GM19351 (cell line): ENCODE measurements at regions not wholly inside any gene's neighbourhood (a gene's known extent, or its start where the extent isn't known, plus 50 kb on each side); places are given as distances from the start of the nearest gene placed in this dataset.

Experiments
- ATAC-seq: cut with Tn5 transposase; IDR thresholded peaks from one replicate; pipeline ENCODE4 v1.9.1; 2021; ENCODE audit warnings: mild to moderate bottlenecking, moderate library complexity; ENCODE audit not compliant: unreplicated experiment

DNA sequence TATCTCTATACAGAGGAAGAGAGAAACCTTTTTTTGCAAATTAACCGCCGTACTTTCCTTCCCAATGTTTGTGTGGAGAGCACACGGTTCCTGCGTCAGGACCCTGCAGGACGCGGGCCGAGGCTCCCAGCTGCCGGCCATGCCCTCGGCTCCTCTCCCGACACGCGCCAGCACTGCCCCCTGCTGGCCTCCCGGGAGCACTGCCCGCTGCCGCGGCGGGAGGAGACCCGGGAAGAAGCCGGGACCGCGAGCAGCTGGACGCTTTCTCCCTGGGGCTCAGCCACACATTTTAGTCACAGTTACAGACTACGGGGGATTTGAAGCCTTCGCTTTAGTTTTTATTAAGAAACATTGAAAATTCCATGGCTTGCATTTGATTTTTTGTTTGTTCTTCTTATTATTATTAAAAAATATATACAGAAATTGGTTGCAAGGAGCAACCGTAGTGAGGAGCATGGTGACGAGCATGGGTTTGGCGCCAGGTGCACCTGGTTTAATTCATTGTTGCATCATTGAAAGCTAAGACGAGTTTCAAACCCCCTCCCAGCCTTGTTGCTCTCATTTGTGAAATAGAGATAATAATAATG lies 401.2 kb downstream of the GALR1 start:
- ATAC-seq, result peak; percentile 90

DNA sequence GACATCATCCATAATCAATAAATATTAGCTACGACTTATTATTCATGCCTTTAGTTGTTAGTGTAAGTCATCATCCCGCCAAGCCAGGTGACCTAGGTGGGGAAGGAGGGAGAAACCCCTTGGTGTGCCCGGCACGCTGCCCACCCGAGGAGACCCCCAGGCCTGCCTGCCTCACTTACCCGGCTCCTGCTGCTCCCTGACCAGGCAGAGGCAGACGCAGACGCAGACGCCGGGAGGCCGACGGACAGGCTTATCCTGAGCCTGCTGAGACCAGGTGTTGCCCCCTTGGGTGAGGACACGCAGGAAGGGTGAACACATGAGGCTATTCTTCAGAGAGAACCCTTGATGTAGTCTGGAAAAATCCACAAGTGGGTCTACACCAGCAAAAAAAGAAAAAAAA lies 401.8 kb downstream of the GALR1 start:
- no peak for ATAC-seq

DNA sequence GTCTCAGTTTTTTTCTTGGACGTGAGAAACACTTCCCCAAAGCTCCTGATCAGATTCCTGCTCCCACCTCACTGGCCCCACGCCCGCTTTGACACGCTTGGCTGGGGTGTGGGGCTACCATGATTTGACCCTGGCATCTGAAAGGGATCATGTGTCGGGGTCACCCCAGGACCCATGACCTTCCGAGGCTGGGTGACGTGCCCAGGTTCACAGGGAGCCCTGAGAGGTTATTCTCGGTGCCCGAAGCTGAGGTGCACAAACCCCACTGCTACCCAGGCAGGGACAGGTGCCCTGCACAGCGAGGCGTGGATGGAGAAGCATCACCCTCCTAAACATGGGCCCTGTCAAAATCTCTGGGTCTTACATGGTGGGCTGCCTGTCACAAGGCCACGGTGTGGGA lies 404.1 kb downstream of the GALR1 start:
- no peak for ATAC-seq

DNA sequence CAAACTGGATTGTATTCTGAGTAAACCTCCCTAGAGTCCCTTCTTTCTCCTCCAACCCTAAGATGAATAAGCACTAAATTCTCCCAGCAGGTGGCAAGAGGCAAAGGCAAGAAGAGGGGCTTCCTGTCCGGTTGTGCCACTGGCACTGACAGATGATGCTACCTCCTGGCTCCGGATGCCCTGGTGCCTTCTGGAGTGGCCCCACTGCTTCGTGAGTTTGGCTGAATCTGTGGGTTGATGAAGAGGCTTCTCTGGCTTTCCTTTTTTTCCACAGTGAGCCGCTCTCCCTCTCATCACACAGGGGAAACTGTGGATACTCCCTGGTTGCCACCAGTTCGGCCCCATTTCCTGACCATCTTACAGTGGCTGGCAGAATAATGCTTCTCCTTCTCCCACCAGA lies 404.7 kb downstream of the GALR1 start:
- ATAC-seq, result no peak

DNA sequence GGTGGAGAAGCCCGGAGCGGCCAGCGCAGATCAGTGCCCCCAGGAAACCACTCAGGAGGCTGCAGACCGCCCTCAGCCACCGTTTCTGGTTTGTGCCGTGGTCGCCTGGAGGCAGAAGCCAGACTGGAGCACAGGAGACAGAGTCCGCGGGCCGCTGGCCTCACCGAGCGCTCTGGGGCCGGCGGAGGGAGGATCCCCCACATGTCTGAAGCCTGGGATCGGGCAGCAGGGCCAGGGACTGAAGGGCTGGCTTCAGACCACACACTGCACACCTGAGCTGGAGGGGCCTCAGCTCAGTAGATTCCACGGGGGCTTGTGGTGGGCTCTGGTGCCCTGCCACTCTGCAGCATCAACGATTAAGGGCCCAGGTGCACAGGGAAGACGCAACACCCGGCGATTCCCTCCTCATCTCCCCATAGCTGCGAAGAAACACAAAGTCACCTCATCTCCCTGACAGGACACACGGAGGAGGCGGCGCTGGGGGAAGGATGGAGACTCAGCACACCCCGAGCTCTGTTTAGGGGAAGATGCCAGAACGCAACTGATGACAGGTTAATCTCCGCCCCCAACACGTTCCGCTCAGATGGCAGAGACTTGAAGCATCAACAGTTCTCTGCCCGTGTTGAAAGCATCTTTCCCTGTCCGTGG lies 408.1 kb downstream of the GALR1 start:
- no peak for ATAC-seq

DNA sequence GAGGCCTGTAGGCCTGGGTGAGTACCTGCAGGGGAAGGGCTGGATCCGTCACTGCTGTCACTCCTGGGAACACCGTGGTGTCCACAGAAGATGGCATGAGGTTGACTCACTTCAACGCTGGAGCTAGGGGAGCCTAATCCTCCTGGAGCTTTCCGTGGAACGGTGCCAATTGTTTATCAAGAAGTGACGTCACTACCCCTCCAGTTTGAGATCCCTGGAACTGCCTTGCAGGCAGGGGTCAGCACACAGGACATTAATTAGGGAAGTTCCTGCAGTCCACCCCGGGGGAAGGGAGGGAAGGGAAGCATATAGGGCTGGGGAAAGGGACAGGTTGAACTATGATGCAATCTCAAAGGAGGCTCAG lies 408.6 kb downstream of the GALR1 start:
- no peak for ATAC-seq

DNA sequence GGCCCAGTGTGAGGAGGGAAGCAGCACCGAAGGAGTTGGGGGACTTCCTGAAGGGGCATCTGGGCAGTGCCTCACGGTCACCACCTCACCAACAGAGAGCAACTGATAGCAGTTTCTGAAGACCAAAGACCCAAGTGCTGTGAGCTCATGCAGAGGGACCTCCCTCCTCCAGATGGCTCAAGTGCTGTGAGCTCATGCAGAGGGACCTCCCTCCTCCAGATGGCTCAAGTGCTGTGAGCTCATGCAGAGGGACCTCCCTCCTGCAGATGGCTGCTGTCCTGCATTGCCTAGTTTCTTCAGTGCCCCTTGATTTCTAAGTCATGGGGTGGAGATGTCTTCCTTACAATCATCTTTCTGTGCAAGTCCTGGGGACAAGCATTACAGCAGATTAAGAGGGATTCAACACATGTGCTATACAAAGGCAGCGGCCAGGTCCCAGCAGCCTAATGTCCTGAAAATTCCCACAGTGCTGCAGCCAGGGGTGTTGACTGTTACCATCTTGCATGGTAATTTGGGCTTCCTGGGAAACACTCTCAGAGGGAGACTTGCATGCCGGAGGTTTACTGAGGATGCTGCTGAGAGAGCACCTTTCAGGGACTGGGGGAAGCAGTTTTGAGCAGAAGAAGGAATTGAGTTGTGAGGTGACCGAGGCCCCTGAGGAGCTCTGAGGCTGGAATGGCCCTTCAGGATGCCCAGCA lies 409.3 kb downstream of the GALR1 start:
- ATAC-seq, result no peak

DNA sequence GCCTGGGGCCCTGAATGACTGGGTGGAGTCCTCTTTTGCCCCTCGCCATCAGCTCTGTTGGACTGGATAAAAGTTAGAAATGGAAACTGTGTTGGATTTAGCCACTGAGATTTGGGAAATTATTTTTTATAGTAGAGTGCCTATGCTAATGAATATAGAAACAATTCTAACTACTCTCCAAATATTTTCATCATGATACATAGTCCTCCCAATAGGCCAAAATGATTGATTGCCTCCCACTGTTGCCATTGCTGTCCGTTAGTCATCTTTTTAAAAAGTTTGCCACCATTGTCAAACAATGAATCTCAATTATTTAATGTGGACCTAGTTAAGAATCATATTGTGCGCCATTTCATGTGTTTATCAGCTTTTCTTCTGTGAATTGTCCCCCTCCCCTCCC lies 417.0 kb downstream of the GALR1 start:
- ATAC-seq, result no peak

DNA sequence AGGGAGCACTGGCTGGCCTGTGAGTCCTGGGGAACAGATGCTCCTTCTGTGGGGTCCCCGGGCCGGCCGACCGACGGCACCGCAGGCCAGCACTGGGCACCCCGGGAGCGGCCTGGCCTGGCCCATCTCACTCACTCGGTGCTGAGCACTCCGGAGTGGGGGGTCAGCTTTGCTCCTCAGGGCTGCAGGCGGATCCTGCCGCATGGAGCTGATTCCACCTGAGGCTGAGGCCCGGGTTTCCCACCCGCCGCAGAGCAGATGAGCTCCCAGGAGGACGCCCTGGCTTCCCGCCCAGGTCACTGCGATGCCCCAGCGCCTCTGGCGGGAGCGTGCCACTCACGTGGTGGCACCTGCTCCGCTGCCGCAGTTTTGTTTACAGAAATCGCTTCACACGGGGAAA lies 418.6 kb downstream of the GALR1 start:
- no peak for ATAC-seq

DNA sequence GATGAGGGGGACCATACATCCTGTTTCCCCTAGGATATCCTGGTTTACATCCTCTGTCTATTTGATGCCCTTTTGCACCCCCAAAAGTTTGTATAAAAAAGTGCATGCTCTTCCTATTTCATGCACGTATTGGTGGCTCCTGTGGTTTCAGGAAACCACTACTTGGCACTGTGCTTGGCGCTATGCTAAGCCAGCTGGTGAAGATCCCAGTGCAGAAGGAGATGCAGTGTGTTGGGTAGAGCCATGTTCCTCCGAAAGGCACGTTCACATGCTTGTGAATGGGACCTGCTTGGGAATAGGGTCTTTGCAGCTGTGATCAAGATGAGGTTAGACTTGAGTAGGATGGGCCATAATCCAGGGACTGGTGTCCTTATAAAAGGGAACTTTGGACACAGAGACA lies 419.7 kb downstream of the GALR1 start:
- ATAC-seq, result no peak

DNA sequence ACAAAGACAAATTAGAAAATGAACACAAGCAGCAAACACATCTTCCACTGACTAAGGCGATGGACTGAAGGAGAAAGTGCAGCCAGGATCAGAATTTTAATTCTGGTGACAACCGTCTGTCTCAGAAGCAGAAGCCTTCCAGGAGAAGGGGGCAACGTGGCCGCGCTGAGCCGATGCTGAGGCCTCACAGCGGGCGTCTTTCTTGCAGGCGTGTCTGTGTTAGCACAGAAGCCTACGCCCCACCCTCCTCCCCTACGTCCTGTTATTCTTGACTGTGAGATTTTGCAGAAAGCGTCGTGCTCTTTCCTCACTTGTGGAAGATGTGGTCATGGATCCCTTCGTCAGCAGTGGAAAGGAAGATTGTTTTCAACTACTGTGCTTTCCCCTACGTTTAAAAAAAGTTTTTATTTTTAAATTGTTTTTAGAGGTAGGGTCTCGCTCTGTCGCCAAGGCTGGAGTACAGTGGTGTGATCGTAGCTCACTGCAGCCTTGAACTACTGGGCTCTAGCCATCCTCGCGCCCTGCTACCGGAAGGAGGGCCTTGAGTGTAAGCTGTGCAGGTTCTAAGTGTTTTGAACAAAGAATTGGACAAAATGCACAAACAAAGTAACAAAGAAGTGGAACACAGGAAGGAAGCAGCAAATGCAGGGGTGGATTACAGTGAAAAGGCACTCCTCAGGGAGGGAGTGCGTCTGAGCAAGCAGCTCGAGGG lies 422.0 kb downstream of the GALR1 start:
- no peak for ATAC-seq

DNA sequence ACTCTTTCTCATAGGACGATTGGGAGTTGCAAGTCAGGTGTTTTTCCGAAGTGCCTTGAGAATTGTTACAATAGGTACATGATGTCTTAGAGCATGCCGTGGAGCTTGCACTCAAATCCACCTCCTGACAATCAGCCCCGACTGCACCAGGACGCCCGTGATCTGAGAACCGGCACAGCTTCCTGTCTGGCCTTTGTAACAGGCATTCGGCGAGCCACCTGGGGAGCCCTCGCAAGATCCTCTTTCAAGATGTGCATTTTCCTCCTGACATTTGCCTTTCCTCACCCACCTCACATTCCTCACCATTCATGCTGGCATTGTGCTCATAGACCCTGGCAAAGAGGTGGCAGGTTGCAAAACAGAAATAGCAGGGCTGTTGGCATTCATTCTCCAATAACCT lies 427.3 kb downstream of the GALR1 start:
- ATAC-seq, result no peak

DNA sequence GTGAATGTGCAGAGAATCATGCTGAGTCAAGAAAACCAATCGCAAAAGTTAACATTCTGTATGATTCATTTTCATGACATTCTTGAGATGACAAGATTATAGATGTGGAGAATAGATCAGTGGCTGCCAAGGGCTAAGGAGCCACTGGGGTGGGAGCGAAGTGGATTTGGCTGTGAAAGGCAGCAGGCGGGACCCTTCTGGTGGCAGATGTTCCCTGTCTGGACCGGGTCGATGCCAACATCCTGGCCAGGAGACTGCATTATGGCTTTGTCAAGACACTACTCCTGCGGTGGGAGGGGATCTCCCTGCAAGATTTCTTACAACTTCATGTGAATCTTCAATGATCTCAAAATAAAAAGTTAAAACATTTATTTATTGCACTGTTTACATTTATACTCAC lies 427.9 kb downstream of the GALR1 start:
- no peak for ATAC-seq

DNA sequence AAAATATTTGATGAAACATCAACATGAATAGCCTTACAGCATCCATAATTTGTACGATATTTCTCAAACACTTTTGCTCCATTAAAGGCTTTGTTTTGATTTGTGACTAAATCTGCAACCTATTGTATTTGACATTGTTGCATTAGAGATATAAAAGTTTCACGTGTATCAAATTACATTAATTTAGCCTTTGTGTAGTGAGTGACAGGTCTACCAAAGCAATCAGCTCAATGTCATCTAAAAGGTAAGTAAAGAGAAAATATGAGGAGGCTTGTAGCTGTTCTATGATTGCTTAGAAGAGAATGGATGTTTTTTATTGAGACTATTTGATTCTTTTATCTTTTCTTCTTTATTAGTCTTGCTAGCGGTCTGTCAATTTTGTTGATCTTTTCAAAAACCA lies 430.2 kb downstream of the GALR1 start:
- no peak for ATAC-seq

DNA sequence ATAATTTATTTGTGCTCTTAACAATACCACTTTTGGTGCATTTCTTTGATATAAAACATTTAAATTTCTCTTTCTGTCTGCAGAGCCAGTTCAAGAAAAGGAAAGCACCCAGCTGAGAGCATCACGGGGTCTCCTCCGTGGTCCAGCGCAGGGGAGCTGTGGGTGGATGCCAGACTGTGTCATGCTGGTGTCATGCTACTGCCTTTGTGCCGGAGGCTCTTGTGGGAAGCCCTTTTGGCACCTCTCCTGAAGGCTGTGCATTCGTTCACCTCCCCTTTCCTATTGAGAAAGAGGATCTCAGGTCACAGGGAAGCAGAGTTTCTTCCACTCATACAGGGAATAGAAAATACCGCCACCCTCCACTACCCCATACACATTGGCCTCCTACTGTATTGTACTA lies 450.4 kb downstream of the GALR1 start:
- no peak for ATAC-seq

DNA sequence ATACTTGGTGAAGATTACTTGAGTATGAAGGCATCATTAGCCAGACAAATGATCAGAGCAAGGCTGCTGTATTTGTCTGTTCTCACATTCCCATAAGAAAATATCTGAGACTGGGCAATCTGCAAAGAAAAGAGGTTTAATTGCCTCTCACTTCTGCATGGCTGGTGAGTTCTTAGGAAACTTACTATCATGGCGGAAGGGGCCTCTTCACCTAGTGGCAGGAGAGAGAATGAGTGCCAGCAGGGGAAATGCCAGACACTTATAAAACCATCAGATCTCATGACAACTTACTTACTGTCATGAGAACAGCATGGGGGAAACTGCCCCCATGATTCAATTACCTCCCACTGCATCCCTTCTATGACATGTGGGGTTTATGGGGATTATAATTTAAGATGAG lies 452.3 kb downstream of the GALR1 start:
- ATAC-seq, result no peak

DNA sequence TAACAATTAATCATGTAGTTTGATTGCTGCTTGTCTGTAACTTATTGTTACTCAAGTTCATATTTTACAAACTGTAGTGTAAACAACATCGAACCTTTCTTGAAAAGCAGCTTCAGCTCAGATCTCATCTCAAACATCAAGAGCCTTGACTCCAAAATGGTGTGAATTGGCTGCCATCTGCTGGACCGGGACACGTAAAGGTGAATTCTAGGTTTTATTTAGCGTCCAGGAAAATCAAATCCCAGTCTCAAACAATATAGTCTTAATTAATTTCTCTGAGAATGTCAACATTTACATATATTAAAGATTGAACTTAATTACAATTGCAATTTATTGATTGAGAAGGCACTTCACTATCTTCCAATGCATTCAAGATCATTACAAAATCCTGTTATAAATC lies 453.0 kb downstream of the GALR1 start:
- ATAC-seq, result no peak

DNA sequence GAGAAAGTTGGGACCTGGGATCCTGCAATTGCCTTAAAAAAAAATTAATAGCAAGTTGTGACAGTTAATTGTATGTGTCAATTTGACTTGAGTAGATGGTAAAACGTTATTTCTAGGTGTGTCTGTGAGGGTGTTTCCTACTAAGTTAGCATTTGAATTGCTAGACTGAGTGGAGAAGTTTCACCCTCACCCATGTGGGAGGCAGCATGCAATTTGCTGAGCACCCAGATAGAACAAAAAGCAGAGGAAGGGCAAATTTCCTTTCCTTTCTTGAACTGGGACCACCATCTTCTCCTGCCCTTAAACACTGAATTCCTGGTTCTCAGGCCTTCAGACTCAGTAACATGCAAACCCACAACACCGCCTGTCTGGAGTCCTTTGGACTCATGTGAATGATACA lies 455.7 kb downstream of the GALR1 start:
- no peak for ATAC-seq

DNA sequence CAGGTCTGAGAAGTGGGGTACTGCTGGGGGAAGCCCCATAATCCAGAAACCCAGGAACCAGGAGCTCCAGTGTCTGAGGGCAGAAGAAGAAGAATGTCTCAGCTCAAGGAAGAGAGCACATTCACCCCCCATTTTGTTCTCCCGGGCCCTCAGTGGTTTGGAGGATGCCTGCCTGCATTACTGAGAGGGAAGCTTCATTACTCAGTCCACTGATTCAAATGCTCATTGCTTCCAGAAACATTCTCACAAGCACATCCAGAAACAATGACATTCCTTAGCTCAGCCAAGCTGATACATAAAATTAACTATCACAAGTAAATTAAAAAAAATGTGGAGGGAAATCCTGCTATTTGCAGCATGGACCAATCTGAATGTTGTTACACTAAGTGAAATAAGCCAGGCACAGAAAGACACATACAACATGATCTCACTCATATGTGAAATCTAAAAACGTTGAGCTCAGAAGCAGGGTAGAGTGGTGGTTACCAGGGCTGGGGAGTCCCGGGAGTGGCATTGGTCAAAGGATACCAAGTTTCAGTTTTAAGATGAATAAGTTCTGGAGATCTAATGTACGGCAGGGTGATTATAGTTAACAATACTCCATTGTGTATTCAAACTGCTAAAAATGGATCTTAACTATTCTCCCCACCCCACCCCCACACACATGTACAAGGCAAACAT lies 459.3 kb downstream of the GALR1 start:
- no peak for ATAC-seq

DNA sequence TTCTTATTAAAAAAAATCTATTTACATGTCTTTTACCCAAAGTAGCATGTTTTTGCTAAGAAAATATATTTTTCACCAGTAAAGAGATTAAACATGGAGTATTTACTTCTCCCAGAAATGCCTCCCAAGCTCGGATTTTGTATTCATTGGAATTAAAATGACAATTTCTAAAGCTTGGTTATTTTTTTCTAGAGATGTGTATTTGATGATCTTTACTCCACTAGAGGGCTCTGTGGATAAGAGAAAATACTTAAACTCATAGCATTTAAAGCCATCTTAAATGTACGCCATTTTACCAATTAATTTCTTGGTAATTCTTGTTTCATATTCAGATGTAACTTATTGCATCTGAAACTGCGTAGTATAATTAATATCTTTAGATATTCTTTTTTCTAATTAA lies 461.4 kb downstream of the GALR1 start:
- ATAC-seq, result no peak

DNA sequence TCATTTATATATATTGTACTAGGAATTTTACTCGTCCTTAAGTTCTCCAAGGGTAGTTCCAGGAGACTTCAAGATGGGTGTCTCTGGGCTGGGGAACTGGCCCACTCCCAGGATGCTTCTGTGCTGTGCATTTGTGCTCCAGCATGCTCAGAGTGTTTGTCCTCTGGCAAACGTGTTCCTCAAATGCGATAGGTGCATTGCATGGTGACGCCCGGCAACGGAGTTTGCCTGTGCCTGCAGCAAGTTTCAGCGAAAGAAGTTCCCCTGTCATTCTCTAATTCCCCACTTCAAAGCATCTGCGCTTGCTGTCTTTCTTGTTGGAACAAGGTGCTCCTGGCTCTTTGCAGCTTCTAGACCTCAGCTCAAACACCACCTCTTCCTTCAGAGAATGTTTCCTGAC lies 465.1 kb downstream of the GALR1 start:
- no peak for ATAC-seq

DNA sequence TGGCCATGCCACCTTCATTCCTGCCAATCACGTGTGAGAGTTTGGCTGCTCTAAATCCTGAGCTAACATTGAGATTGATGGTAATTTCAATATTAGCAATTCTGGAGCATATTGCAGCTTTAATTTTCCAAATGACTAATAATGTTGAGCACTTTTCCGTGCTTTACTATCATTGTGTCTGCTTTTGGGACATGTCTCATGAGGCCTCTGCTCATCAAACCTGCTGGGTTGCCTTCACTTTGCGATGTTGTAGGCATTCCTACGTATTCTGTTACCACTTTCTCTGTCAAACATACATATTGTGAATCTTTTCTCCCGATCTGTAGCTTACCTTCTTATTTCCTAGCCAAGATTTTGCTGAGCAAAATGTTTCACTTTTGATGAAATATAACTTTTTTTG lies 466.6 kb downstream of the GALR1 start:
- no peak for ATAC-seq
